GM18498 (cell line): ENCODE measurements at regions not wholly inside any gene's neighbourhood (a gene's known extent, or its start where the extent isn't known, plus 50 kb on each side); places are given as distances from the start of the nearest gene placed in this dataset.

Source experiments
- ATAC-seq: cut with Tn5 transposase; IDR thresholded peaks from one replicate; pipeline ENCODE4 v1.9.1; 2021; ENCODE audit warnings: mild to moderate bottlenecking, moderate library complexity; ENCODE audit not compliant: unreplicated experiment

DNA sequence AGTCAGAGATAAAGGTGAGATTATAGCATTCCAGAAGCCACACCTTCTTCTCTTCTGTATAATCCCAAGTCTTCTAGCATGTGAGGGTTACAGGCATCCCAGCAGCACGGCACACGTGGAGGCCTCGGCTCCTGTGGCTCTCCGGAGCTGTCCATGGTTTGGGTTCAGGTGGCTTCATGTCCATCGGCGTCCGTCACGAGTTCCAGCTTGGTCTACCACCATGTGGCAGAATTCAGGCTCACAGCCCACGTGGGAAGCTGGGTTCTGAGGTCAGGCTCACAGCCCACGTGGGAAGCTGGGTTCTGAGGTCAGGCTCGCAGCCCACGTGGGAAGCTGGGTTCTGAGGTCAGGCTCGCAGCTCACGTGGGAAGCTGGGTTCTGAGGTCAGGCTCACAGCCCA lies 378.3 kb upstream of the SALL3 start:
- ATAC-seq: no peak

DNA sequence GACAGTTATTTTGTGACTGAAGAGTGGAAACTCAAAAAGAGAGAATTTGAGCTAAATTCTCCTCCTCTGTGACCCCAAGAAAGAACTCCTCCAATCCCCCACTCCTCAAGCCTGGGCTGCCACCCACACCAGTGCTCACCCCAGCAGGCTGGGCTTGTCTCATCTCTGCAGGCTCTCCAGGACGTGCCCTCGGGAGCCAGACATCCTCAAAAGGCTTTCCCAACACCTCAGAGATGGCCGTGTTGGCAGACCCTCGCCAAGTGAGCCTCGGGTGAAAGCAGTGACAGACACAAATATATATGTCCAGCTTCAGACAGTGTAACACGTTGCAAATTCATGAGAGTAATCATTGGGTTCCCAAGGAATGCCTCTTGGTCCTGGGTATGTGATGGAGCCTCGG lies 377.7 kb upstream of the SALL3 start:
- ATAC-seq: no peak

DNA sequence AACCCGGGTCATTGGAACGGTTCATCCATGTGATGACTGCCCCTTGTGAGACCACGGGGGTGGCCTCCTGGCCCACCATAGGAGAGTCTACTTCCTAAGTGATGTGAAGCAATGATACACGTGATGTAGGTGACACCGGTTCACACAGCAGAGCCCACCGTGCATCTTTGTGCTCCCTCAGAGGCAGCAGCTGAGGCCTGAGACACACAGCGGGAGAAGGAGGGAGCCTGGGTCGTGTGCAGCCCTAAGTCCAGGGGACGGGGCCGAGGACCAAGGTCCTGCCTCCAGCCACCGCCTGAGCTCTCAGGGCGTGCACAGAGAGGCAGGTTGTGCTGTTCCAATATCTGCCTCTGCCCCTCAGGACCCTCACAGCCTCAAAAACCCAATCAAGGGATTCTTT lies 377.2 kb upstream of the SALL3 start:
- ATAC-seq: no peak

GRCh38 chr18:78603102-78603983 lies 376.3 kb upstream of the SALL3 start:
- no peak for ATAC-seq

GRCh38 chr18:78605255-78605654 lies 374.4 kb upstream of the SALL3 start:
- no peak for ATAC-seq

DNA sequence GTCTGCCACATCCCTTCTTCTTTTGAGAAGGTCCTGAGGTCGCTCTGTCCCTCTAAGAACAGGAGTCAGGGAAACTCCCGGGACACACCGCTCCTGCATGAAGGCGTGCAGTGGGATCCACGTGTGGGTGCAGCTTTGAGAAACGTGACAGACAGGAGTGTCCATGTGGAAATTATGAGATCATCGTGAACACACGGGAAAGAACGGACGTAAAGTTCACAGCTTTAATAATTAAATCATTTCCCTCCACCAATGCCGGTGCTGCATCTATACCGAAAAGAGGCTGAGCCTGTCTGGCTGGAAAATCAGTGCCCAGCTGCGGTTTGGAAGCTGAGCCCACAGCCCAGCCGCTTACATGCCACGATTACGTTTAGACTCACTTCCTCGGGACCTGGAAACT lies 372.4 kb upstream of the SALL3 start:
- ATAC-seq: no peak

GRCh38 chr18:78607784-78608183 lies 371.8 kb upstream of the SALL3 start:
- ATAC-seq: no peak

DNA sequence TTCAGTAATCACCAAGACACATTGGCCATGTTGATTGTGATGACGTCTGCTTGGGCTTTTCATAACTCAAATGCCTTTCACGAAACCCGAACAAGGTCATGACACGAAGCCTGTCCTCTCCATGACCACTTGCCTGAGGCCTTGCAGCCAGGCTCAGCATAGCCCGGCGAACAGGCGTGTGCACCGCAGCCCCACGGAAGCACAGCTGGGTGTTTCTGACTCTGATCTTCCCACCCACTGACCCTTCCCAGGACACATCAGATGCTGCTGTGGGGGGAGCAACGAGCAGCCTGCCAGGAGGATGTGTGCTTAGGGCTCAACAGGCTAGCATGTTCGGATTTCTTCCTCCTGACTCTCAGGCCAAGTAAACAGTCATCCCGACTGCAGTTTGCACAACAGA lies 369.4 kb upstream of the SALL3 start:
- ATAC-seq: no peak

GRCh38 chr18:78611201-78611800 lies 368.3 kb upstream of the SALL3 start:
- no peak for ATAC-seq

DNA sequence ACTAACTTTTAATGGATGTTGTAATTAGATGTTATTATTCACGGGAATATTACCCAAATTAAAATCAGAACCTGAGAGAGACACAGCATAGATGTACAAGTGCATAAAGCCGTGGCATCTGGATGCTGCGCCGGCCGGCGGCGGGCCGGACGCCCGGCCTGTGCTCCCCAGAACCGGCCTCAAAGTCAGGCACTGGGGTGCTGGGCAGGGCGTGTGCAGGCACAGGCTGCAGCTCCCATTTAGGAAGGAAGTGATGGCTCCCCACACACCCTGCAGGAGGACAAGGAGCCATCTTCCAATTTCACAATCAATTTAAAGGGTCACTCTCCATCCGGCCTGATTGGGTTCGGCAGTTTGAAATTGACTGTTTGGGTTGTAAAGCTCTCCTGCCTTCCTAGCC lies 367.7 kb upstream of the SALL3 start:
- no peak for ATAC-seq

- no peak for ATAC-seq
Measured at GRCh38 chr18:78612318-78612717, 367.3 kb upstream of the SALL3 start.

GRCh38 chr18:78612801-78613200 lies 366.8 kb upstream of the SALL3 start:
- no peak for ATAC-seq

GRCh38 chr18:78618726-78619125 lies 360.9 kb upstream of the SALL3 start:
- no peak for ATAC-seq

GRCh38 chr18:78619854-78620253 lies 359.8 kb upstream of the SALL3 start:
- ATAC-seq: no peak

- no peak for ATAC-seq
Measured at GRCh38 chr18:78620326-78620725, 359.3 kb upstream of the SALL3 start.

GRCh38 chr18:78621141-78621755 lies 358.4 kb upstream of the SALL3 start:
- ATAC-seq: no peak

DNA sequence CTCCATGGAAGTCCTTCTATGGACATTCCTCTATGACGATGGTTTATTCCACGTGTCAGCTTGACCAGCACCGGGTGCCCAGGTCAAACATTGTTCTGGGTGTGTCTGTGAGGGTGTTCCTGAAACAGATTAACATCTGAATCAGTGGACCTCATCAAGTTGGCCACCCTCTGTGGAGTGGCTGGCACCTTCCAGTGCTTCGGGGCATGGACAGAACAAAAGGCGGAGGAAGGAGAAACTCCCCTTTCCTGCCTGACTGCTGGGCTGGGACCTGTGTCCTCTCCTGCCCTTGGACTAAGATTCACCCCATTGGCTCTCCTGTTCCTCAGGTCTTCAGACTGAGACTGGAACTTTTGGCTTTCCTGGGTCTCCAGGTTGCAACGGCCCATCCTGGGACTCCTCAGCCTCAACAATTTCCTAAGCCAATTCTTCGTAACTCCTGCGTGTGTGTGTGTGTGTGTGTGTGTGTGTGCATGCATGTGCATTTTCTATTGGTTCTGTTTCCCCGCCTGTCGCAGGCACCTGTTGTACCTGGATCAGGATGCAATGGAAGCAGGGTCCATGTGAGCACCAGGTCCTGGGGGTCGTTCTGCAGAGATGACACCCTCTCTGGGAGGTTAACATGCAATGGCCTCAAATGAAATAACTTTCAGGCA lies 357.2 kb upstream of the SALL3 start:
- ATAC-seq: no peak

- ATAC-seq: no peak
Measured at GRCh38 chr18:78622907-78623541, 356.6 kb upstream of the SALL3 start.

DNA sequence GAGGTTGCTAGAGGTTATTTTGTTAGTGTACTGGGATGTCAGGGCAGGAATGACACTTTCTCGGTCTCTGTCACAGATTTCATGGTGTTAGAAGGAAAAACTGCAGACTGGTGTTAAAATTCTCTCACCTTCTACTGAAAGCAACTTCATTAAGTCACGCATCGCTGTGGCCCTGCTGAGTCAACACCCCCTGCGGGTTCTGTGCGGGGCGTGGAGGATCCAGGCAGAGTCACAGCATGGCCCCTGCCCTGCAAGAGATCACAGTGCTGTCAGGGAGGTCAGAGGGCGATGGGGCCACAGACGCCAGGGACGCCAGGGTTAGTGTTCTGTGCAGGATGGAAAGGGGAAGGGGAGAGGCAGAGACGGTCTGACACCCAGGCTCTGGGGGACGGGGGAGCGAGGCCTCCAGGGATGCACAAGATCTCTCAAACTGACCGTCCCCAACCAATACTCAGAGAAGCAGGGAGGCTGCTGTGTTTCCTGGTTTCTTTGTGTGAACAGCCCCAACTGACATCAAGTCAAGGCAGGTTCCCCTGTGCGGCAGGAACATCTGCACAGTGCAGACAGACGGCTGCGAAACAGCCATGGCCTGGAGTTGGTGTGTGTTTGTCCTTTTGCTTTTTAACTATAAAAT lies 354.9 kb upstream of the SALL3 start:
- no peak for ATAC-seq

DNA sequence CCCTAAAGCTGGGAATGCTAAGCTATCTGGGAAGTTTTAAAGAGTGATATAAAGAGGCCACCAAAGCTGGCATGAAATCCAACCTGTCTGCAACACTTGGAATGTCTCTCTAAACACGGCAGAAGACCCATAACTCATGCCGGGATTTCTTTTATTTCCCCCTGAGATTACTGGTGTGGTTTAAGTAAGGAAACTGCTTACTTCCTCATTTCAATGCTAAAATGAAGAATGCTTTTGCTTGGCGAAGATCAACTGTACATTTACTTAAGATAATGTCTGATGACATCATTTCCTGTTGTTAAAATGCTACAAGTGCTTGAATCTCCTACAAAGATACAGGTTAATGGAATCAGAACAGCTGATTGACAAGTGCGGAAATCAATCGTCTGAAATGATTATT lies 353.8 kb upstream of the SALL3 start:
- ATAC-seq: no peak
